GM19395 (cell line): ENCODE measurements at regions not wholly inside any gene's neighbourhood (a gene's known extent, or its start where the extent isn't known, plus 50 kb on each side); places are given as distances from the start of the nearest gene placed in this dataset.

ENCODE experiments used
- ATAC-seq: cut with Tn5 transposase; IDR thresholded peaks from one replicate; pipeline ENCODE4 v1.9.1; 2021; ENCODE audit warnings: mild to moderate bottlenecking, moderate library complexity; ENCODE audit not compliant: unreplicated experiment

GRCh38 chr12:105974738-105975137, 164.0 kb downstream of the NUAK1 start:
- no peak for ATAC-seq

- no peak for ATAC-seq
Measured at GRCh38 chr12:105975351-105975750, 163.4 kb downstream of the NUAK1 start.

- no peak for ATAC-seq
Measured at GRCh38 chr12:105977236-105977635, 161.5 kb downstream of the NUAK1 start.

GRCh38 chr12:105977652-105978051, 161.1 kb downstream of the NUAK1 start:
- no peak for ATAC-seq

GRCh38 chr12:105978276-105978675, 160.5 kb downstream of the NUAK1 start:
- no peak for ATAC-seq

- no peak for ATAC-seq
Measured at GRCh38 chr12:105978686-105979085, 160.1 kb downstream of the NUAK1 start.

- no peak for ATAC-seq
Measured at GRCh38 chr12:105980085-105980484, 158.7 kb downstream of the NUAK1 start.

- no peak for ATAC-seq
Measured at GRCh38 chr12:105980533-105980932, 158.2 kb downstream of the NUAK1 start.

GRCh38 chr12:105982022-105982421, 156.7 kb downstream of the NUAK1 start:
- no peak for ATAC-seq

- no peak for ATAC-seq
Measured at GRCh38 chr12:105983622-105984320, 155.0 kb downstream of the NUAK1 start.

GRCh38 chr12:105985383-105985782, 153.4 kb downstream of the NUAK1 start:
- ATAC-seq, result no peak

GRCh38 chr12:105986779-105987684, 151.7 kb downstream of the NUAK1 start:
- ATAC-seq, result no peak

- no peak for ATAC-seq
Measured at GRCh38 chr12:105987685-105988035, 151.1 kb downstream of the NUAK1 start.

GRCh38 chr12:105992849-105993740, 145.7 kb downstream of the NUAK1 start:
- no peak for ATAC-seq

GRCh38 chr12:105993766-105994555, 144.8 kb downstream of the NUAK1 start:
- no peak for ATAC-seq

GRCh38 chr12:105995961-105996431, 142.8 kb downstream of the NUAK1 start:
- ATAC-seq, result no peak

GRCh38 chr12:105998561-105998960, 140.2 kb downstream of the NUAK1 start:
- no peak for ATAC-seq

- no peak for ATAC-seq
Measured at GRCh38 chr12:106000382-106001104, 138.2 kb downstream of the NUAK1 start.

- no peak for ATAC-seq
Measured at GRCh38 chr12:106001105-106001836, 137.5 kb downstream of the NUAK1 start.
